ENCODE measurements at regions not wholly inside any gene's neighbourhood (a gene's known extent, or its start where the extent isn't known, plus 50 kb on each side); places are given as distances from the start of the nearest gene placed in this dataset.

DNA sequence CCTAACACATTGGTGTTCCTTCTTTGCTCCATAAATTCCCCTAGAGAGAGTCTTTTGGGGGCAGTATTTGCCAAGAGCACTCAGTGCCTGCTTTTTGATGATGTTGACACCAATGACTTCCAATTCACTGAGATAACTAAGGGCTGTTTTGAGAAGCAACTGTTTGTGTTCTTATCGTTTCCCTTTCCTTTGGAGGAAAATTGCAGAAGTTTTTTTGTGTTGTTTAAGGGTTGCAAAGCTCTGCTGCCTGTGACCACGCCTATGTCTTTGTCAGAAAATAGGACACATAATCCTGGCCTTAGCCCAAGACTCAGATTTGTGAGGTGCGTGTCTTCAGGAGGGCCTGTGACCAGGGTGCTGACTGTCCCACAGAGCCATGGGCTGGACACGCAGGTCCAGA lies 99.6 kb downstream of the FAM43A start:
- Mint-ChIP-seq H3K4me3 (no peak overlapping the region), H3K36me3 (no peaks in the 10 kb centered on the region), H3K27me3 (ENCODE audit: low read depth in 2 of 2) (peaks cover 0 to 3% of the 10 kb centered on the region in 2 donors), H3K27ac (no peak overlapping the region), H3K9me3 (no peaks in the 10 kb centered on the region), H3K4me1 (no peaks in the 10 kb centered on the region)
- Histone ChIP-seq H3K27me3 (ENCODE audit: control insufficient read depth, insufficient read depth, low read length) (no peaks in the 10 kb centered on the region), H3K36me3 (ENCODE audit: control insufficient read depth, insufficient read depth, low read length) (no peaks in the 10 kb centered on the region), H3K27ac (ENCODE audit: low read length) (no peak overlapping the region), H3K9me3 (ENCODE audit: control insufficient read depth, insufficient read depth, low read length) (no peaks in the 10 kb centered on the region), H3K4me1 (ENCODE audit: control insufficient read depth, insufficient read depth, low read length) (no peaks in the 10 kb centered on the region), H3K4me3 (ENCODE audit: low read length) (no peak overlapping the region)
- TF ChIP-seq, protein P1, sequence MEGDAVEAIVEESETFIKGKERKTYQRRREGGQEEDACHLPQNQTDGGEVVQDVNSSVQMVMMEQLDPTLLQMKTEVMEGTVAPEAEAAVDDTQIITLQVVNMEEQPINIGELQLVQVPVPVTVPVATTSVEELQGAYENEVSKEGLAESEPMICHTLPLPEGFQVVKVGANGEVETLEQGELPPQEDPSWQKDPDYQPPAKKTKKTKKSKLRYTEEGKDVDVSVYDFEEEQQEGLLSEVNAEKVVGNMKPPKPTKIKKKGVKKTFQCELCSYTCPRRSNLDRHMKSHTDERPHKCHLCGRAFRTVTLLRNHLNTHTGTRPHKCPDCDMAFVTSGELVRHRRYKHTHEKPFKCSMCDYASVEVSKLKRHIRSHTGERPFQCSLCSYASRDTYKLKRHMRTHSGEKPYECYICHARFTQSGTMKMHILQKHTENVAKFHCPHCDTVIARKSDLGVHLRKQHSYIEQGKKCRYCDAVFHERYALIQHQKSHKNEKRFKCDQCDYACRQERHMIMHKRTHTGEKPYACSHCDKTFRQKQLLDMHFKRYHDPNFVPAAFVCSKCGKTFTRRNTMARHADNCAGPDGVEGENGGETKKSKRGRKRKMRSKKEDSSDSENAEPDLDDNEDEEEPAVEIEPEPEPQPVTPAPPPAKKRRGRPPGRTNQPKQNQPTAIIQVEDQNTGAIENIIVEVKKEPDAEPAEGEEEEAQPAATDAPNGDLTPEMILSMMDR (IDR thresholded peaks at IDR 0.05), result no peak
- ATAC-seq, result no peak
- intact Hi-C loops (cut with micrococcal nuclease), result no loop called here
- WGBS (ENCODE audit: insufficient coverage), result 76% methylated on average over 4 of the region's 4 CpGs
- no peak for DNase-seq

DNA sequence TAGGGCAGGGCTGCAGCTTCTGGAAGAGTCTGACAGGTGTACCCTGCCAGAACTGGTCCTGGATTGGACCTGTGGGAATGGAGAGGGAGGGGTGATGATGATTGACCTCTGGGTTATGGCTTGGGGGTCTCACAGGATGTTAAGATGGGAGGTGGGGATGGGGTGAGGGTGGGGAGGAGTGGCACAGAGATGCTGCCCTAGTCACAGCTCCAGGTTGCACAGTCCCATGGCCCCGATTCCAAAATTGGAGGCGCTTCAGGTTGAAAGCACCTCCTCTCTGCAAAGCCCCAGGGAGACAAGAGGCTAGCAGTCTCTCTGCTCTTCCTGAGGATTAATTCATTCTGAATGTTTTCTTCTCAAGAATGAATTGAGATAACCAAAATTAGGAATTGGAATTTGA lies 101.4 kb downstream of the FAM43A start:
- no peak overlapping the region for H3K27ac ChIP-seq (ENCODE audit: low read length)
- H3K9me3 Mint-ChIP-seq, result no peaks in the 10 kb centered on the region
- TF ChIP-seq, protein P1 (IDR thresholded peaks at IDR 0.05), result no peak
- no peaks in the 10 kb centered on the region for H3K36me3 Mint-ChIP-seq
- H3K36me3 ChIP-seq (ENCODE audit: control insufficient read depth, insufficient read depth, low read length), result no peaks in the 10 kb centered on the region
- WGBS (ENCODE audit: insufficient coverage), result 100% methylated on average over 2 of the region's 2 CpGs
- no peak overlapping the region for H3K4me3 Mint-ChIP-seq
- ATAC-seq (no peak), DNase-seq (no peak)
- H3K9me3 ChIP-seq (ENCODE audit: control insufficient read depth, insufficient read depth, low read length), result no peaks in the 10 kb centered on the region
- H3K27me3 ChIP-seq (ENCODE audit: control insufficient read depth, insufficient read depth, low read length), result no peaks in the 10 kb centered on the region
- no peaks in the 10 kb centered on the region for H3K4me1 Mint-ChIP-seq
- H3K4me1 ChIP-seq (ENCODE audit: control insufficient read depth, insufficient read depth, low read length), result no peaks in the 10 kb centered on the region
- no peaks in the 10 kb centered on the region for H3K27me3 Mint-ChIP-seq (ENCODE audit: low read depth in 2 of 2)
- H3K4me3 ChIP-seq (ENCODE audit: low read length), result no peak overlapping the region
- intact Hi-C loops (cut with micrococcal nuclease), result no loop called here
- no peak overlapping the region for H3K27ac Mint-ChIP-seq

DNA sequence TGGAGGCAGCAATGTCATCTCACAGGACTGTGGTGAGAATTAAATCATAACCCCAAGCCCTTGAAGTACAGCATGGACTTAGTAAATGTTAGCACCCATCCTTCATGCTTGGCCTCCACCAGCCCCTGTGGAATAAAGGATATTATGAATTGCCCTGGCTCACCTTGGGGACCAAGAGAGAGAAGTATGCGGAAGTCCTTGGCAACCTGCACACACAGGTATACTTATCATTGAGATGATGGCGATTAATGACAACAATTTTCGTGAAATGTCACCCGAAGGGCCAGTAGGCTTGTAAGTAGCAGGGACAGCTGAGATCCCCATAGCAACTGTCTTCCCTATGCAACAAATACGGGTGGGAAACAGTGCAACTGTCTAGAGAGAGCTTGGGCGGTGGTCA lies 102.0 kb downstream of the FAM43A start:
- H3K4me1 Mint-ChIP-seq, result no peaks in the 10 kb centered on the region
- intact Hi-C loops (cut with micrococcal nuclease), result no loop called here

DNA sequence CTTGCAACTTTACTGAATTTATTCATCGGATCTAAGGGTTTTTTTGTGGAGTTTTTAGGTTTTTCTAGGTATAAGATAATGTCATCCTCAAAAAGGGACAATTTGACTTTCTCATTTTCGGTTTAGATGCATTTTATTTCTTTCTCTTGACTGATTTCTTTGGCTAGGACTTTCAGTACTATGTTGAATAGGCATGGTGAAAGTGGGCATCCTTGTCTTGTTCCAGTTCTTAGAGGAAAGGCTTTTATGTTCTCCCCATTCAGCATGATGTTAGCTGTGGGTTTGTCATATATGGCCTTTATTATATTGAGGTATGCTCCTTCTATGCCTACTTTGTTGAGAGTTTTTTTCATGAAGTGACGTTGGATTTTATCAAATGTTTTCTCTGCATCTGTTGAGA lies 106.7 kb downstream of the FAM43A start:
- Histone ChIP-seq H3K4me3 (ENCODE audit: low read length) (no peak overlapping the region), H3K27me3 (ENCODE audit: control insufficient read depth, insufficient read depth, low read length) (no peaks in the 10 kb centered on the region), H3K36me3 (ENCODE audit: control insufficient read depth, insufficient read depth, low read length) (no peaks in the 10 kb centered on the region), H3K4me1 (ENCODE audit: control insufficient read depth, insufficient read depth, low read length) (no peaks in the 10 kb centered on the region), H3K9me3 (ENCODE audit: control insufficient read depth, insufficient read depth, low read length) (peaks cover 8% of the 10 kb centered on the region), H3K27ac (ENCODE audit: low read length) (no peak overlapping the region)
- H3K4me1 Mint-ChIP-seq, result peaks cover 0 to 7% of the 10 kb centered on the region in 2 donors
- TF ChIP-seq, protein P1 (IDR thresholded peaks at IDR 0.05), result no peak
- H3K36me3 Mint-ChIP-seq, result peaks cover 16% of the 10 kb centered on the region
- H3K4me3 Mint-ChIP-seq, result no peak overlapping the region
- WGBS (ENCODE audit: insufficient coverage), result 77% methylated on average over 3 of the region's 3 CpGs
- no peak for DNase-seq
- ATAC-seq, result no peak
- H3K27ac Mint-ChIP-seq, result no peak overlapping the region
- H3K9me3 Mint-ChIP-seq, result peaks cover 7 to 10% of the 10 kb centered on the region in 2 donors
- no peaks in the 10 kb centered on the region for H3K27me3 Mint-ChIP-seq (ENCODE audit: low read depth in 2 of 2)
- intact Hi-C loops (cut with micrococcal nuclease), result no loop called here

More for the DNA sequence above, 102.0 kb downstream of the FAM43A start:
- no peaks in the 10 kb centered on the region for H3K36me3 Mint-ChIP-seq
- DNase-seq, result no peak
- Histone ChIP-seq H3K4me3 (ENCODE audit: low read length) (no peak overlapping the region), H3K4me1 (ENCODE audit: control insufficient read depth, insufficient read depth, low read length) (no peaks in the 10 kb centered on the region), H3K27ac (ENCODE audit: low read length) (no peak overlapping the region), H3K36me3 (ENCODE audit: control insufficient read depth, insufficient read depth, low read length) (no peaks in the 10 kb centered on the region), H3K27me3 (ENCODE audit: control insufficient read depth, insufficient read depth, low read length) (no peaks in the 10 kb centered on the region), H3K9me3 (ENCODE audit: control insufficient read depth, insufficient read depth, low read length) (no peaks in the 10 kb centered on the region)
- TF ChIP-seq, protein P1 (IDR thresholded peaks at IDR 0.05), result no peak
- ATAC-seq, result no peak
- WGBS (ENCODE audit: insufficient coverage), result 96% methylated on average over 6 of the region's 6 CpGs
- no peak overlapping the region for H3K27ac Mint-ChIP-seq
- H3K4me3 Mint-ChIP-seq, result no peak overlapping the region
- H3K27me3 Mint-ChIP-seq (ENCODE audit: low read depth in 2 of 2), result no peaks in the 10 kb centered on the region
- H3K9me3 Mint-ChIP-seq, result no peaks in the 10 kb centered on the region
